Ovary (tissue), 7 donors: ENCODE measurements at regions not wholly inside any gene's neighbourhood (a gene's known extent, or its start where the extent isn't known, plus 50 kb on each side); places are given as distances from the start of the nearest gene placed in this dataset.
"Not testable (repeated sequence)": the region's sequence is repeated elsewhere in the genome, so short reads cannot be mapped to it uniquely, and the experiment has no call there.

Experiments
- DNase-seq, 5 donors: peaks; one replicate each; pipeline ENCODE4 v3.0.0-alpha.2; 2019 to 2020
- H3K27ac ChIP-seq, 2 donors: fragments of 200-600 bp; one replicate each; pipeline versions ENCODE4 v1.5.1 to v1.8.0; 2019 to 2022
- H3K27me3 ChIP-seq: fragments of 200-600 bp; one replicate; pipeline ENCODE4 v1.8.0; 2022
- H3K36me3 ChIP-seq: fragments of 200-600 bp; sonication (generic); one replicate; pipeline ENCODE4 v1.5.1; 2019
- H3K4me1 ChIP-seq: one replicate; pipeline ENCODE4 v1.8.1; 2013; ENCODE audit warnings: mild to moderate bottlenecking, moderate library complexity; ENCODE audit not compliant: insufficient read depth
- H3K4me3 ChIP-seq: fragments of 200-600 bp; sonication (generic); one replicate; pipeline ENCODE4 v1.5.1; 2017
- H3K9me3 ChIP-seq, 2 donors: fragments of 200-600 bp in 1 of 2; sonication (generic) in 1 of 2; one replicate each; pipeline versions ENCODE4 v1.5.1 to v1.8.1; 2013 to 2019; ENCODE audit warnings: mild to moderate bottlenecking in 1 of 2, moderate library complexity in 1 of 2
- CTCF ChIP-seq, 3 donors: fragments of 450-650 bp in 2 of 3; fragments of 200-600 bp in 1 of 3; IDR thresholded peaks; one replicate each; pipeline versions ENCODE4 v1.5.1 to v1.8.0; 2016 to 2022; ENCODE audit warnings: antibody characterized with exemption in 3 of 3, mild to moderate bottlenecking in 1 of 3
- EP300 ChIP-seq: sonication (generic); formaldehyde crosslinking; IDR thresholded peaks from one replicate; pipeline ENCODE4 v1.6.1; 2017; ENCODE audit warnings: antibody characterized with exemption
- POLR2A ChIP-seq: fragments of 450-650 bp; IDR thresholded peaks from one replicate; pipeline ENCODE4 v1.6.1; 2017; ENCODE audit warnings: antibody characterized with exemption, mild to moderate bottlenecking, moderate library complexity
- WGBS, 3 donors: extraction: QIAGEN DNeasy Blood & Tissue Kit in 1 of 3; methylation state at CpG; one replicate each; pipeline versions ENCODE4 v1.1.5 to v1.1.7; 2013 to 2017; 5-methylcytosine and 5-hydroxymethylcytosine counted together
- intact Hi-C, 4 donors: fragments of 100-400 bp; cut with DNase I; formaldehyde crosslinking; loops; one replicate each; pipeline versions ENCODE4 v1.11.0 to v1.15.1; 2022 to 2023
- donor health status: DM: no; HTN: no; CAD: no; lungs with moderate emphysema.
- donor health status: DM: no; HTN: no; CAD: no.
- donor health status: Bipolar disorder and iron deficiency.
- donor health status: DM: no; HTN: no; CAD: no.
- donor health status: DM: yes; HTN: yes; CAD: no.

GRCh38 chr10:85400981-85401695 is 965.5 kb downstream of the GRID1 start:
- intact Hi-C loops = no loop called here
- H3K36me3 ChIP-seq = no peaks in the 10 kb centered on the region

GRCh38 chr10:85402541-85402940 is 964.1 kb downstream of the GRID1 start:
- TF ChIP-seq POLR2A = no peak
- TF ChIP-seq EP300 = no peak
- no peak for TF ChIP-seq CTCF (IDR thresholded peaks at IDR 0.05)
- Histone ChIP-seq H3K27me3 (no peaks in the 10 kb centered on the region), H3K9me3 (no peaks in the 10 kb centered on the region), H3K27ac (no peak overlapping the region), H3K4me1 (no peaks in the 10 kb centered on the region), H3K4me3 (no peak overlapping the region), H3K36me3 (no peaks in the 10 kb centered on the region)
- WGBS, 3 donors = 91 to 100% (median 91%) methylated on average over 1 of the region's 1 CpG
- DNase-seq = no peak
- intact Hi-C loops = no loop called here

More at GRCh38 chr10:85400981-85401695, 965.5 kb downstream of the GRID1 start:
- H3K9me3 ChIP-seq = no peaks in the 10 kb centered on the region
- no peaks in the 10 kb centered on the region for H3K27me3 ChIP-seq
- H3K4me3 ChIP-seq = no peak overlapping the region
- WGBS, 3 donors = 11 to 27% (median 27%) methylated on average over 1 of the region's 1 CpG
- no peak overlapping the region for H3K27ac ChIP-seq
- no peak for DNase-seq
- H3K4me1 ChIP-seq = no peaks in the 10 kb centered on the region
- TF ChIP-seq POLR2A (no peak), EP300 (no peak), CTCF (IDR thresholded peaks at IDR 0.05) (no peak)

GRCh38 chr10:85407088-85407487 is 959.5 kb downstream of the GRID1 start:
- intact Hi-C loops = no loop called here
- Histone ChIP-seq H3K27ac (no peak overlapping the region), H3K27me3 (no peaks in the 10 kb centered on the region), H3K4me1 (no peaks in the 10 kb centered on the region), H3K4me3 (no peak overlapping the region), H3K36me3 (no peaks in the 10 kb centered on the region), H3K9me3 (no peaks in the 10 kb centered on the region)
- DNase-seq = no peak
- no peak for TF ChIP-seq EP300
- no peak for TF ChIP-seq POLR2A
- TF ChIP-seq CTCF (IDR thresholded peaks at IDR 0.05) = no peak
- 56 to 59% (median 57%) methylated on average over 3 of the region's 3 CpGs for WGBS, 3 donors

- DNase-seq = no peak
- Histone ChIP-seq H3K27me3 (no peaks in the 10 kb centered on the region), H3K4me1 (no peaks in the 10 kb centered on the region), H3K4me3 (no peak overlapping the region), H3K27ac (no peak overlapping the region), H3K36me3 (no peaks in the 10 kb centered on the region), H3K9me3 (no peaks in the 10 kb centered on the region)
- intact Hi-C loops = no loop called here
- TF ChIP-seq EP300 = no peak
- TF ChIP-seq CTCF (IDR thresholded peaks at IDR 0.05) = no peak
- no peak for TF ChIP-seq POLR2A
- 91 to 97% (median 96%) methylated on average over 3 of the region's 3 CpGs for WGBS, 3 donors
Measured at GRCh38 chr10:85408388-85408787, 958.2 kb downstream of the GRID1 start.

- H3K4me3 ChIP-seq, H3K9me3 ChIP-seq, H3K27ac ChIP-seq, DNase-seq, intact Hi-C loops, H3K27me3 ChIP-seq, H3K4me1 ChIP-seq, H3K36me3 ChIP-seq: not testable (repeated sequence)
- WGBS, 3 donors = 77 to 95% (median 85%) methylated on average over 3 of the region's 3 CpGs
Measured at GRCh38 chr10:85410586-85410985, 956.0 kb downstream of the GRID1 start.
